Smooth muscle cell (in vitro differentiated cells): ENCODE measurements at regions not wholly inside any gene's neighbourhood (a gene's known extent, or its start where the extent isn't known, plus 50 kb on each side); places are given as distances from the start of the nearest gene placed in this dataset.

Experiments
- DNase-seq: peaks from one replicate; lab custom pipeline; 2025; ENCODE audit not compliant: unreplicated experiment; lab: John Stamatoyannopoulos, UW
- H2AFZ ChIP-seq: fragments of 200-600 bp; sonication (generic); 2 replicates; pipeline ENCODE4 v1.6.0; 2016; ENCODE audit warnings: antibody characterized with exemption, low read depth, mild to moderate bottlenecking
- H3F3A ChIP-seq: fragments of 200-600 bp; sonication (generic); 2 replicates; pipeline ENCODE4 v1.6.0; 2017; ENCODE audit warnings: antibody characterized with exemption, low read depth
- H3K27ac ChIP-seq: fragments of 200-600 bp; sonication (generic); 2 replicates; pipeline ENCODE4 v1.5.1; 2016; ENCODE audit warnings: low read depth, mild to moderate bottlenecking
- H3K27me3 ChIP-seq: fragments of 200-600 bp; sonication (generic); 2 replicates; pipeline ENCODE4 v1.6.1; 2016; ENCODE audit warnings: low read depth, mild to moderate bottlenecking
- H3K36me3 ChIP-seq: fragments of 200-600 bp; sonication (generic); 2 replicates; pipeline ENCODE4 v1.5.1; 2016; ENCODE audit warnings: low read depth
- H3K4me1 ChIP-seq: fragments of 200-600 bp; sonication (generic); 2 replicates; pipeline ENCODE4 v1.5.1; 2016; ENCODE audit warnings: low read depth
- H3K4me2 ChIP-seq: fragments of 200-600 bp; sonication (generic); 2 replicates; pipeline ENCODE4 v1.6.0; 2016; ENCODE audit warnings: mild to moderate bottlenecking
- H3K4me3 ChIP-seq: fragments of 200-600 bp; sonication (generic); 2 replicates; pipeline ENCODE4 v1.5.1; 2016; ENCODE audit warnings: mild to moderate bottlenecking
- H3K79me2 ChIP-seq: fragments of 200-600 bp; sonication (generic); 2 replicates; pipeline ENCODE4 v1.6.0; 2016; ENCODE audit warnings: low read depth, mild to moderate bottlenecking
- H3K9ac ChIP-seq: fragments of 200-600 bp; sonication (generic); 2 replicates; pipeline ENCODE4 v1.6.0; 2016; ENCODE audit warnings: low read depth
- H3K9me3 ChIP-seq: fragments of 200-600 bp; sonication (generic); replicated peaks from 2 replicates; pipeline ENCODE4 v1.5.1; 2016; ENCODE audit warnings: low read depth
- H4K20me1 ChIP-seq: fragments of 200-600 bp; sonication (generic); 2 replicates; pipeline ENCODE4 v1.6.0; 2016; ENCODE audit warnings: low read depth
- WGBS: methylation state at CpG from one replicate; pipeline ENCODE4 v1.1.7; 2016; ENCODE audit warnings: low lambda C conversion rate; 5-methylcytosine and 5-hydroxymethylcytosine counted together
- TF ChIP-seq, protein P1 (sequence below): fragments of 200-600 bp; sonication (generic); IDR thresholded peaks from 2 replicates; pipeline ENCODE4 v1.5.1; 2017; ENCODE audit warnings: borderline replicate concordance, mild to moderate bottlenecking, antibody characterized with exemption; ENCODE audit not compliant: insufficient read depth, poor library complexity, severe bottlenecking

DNA sequence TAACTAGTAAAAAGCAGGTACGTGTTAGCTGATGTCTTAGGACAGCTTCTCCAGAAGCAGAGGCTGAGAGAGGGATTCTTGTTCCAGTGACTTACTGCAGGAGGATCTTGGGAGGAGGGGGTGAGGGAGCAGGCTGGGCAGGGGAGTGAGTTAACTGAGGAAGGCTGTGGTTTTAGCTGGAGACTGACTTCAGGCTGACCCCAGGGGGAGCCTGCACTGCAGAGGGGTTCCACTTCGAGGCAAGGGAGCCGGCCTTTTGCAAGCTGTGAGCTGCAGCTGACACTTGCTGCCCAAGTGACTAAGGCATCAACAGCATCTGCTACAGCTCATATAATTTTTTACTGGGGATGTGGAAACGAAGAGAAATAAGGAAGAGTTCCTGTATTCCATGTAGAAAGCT lies 50.4 kb upstream of the SOD1 start:
- Histone ChIP-seq H3K9ac (no peak overlapping the region), H3F3A (no peaks in the 10 kb centered on the region), H3K79me2 (no peaks in the 10 kb centered on the region), H3K9me3 (no peaks in the 10 kb centered on the region), H3K4me2 (no peak overlapping the region), H3K36me3 (no peaks in the 10 kb centered on the region), H4K20me1 (no peaks in the 10 kb centered on the region), H3K4me1 (peaks cover 4% of the 10 kb centered on the region), H3K27ac (no peak overlapping the region), H2AFZ (no peak overlapping the region), H3K4me3 (no peak overlapping the region), H3K27me3 (no peaks in the 10 kb centered on the region)
- TF ChIP-seq, protein P1, sequence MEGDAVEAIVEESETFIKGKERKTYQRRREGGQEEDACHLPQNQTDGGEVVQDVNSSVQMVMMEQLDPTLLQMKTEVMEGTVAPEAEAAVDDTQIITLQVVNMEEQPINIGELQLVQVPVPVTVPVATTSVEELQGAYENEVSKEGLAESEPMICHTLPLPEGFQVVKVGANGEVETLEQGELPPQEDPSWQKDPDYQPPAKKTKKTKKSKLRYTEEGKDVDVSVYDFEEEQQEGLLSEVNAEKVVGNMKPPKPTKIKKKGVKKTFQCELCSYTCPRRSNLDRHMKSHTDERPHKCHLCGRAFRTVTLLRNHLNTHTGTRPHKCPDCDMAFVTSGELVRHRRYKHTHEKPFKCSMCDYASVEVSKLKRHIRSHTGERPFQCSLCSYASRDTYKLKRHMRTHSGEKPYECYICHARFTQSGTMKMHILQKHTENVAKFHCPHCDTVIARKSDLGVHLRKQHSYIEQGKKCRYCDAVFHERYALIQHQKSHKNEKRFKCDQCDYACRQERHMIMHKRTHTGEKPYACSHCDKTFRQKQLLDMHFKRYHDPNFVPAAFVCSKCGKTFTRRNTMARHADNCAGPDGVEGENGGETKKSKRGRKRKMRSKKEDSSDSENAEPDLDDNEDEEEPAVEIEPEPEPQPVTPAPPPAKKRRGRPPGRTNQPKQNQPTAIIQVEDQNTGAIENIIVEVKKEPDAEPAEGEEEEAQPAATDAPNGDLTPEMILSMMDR = no peak
- 67% methylated on average over 4 of the region's 4 CpGs for WGBS
- DNase-seq = no peak

DNA sequence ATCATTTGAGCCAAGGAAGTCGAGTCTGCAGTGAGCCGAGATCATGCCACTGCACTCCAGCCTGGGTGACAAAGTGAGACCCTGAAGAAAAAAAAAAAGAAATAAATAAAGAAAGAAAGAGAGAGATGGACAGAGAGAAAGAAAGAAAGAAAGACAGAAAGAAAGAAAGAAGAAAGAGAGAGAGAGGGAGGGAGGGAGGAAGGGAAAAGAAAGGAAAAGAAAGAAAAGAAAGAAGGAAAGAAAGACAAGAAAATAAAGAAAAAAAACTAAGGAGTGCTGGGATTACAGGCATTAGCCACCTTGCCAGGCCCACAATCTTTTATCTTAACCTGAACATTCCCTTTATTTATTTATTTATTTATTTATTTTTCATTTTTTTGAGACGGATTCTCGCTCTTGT lies 51.7 kb upstream of the SOD1 start:
- TF ChIP-seq, protein P1 = no peak
- no peak overlapping the region for H3K4me2 ChIP-seq
- no peaks in the 10 kb centered on the region for H4K20me1 ChIP-seq
- H3K9ac ChIP-seq = no peak overlapping the region
- H3K4me1 ChIP-seq = no peaks in the 10 kb centered on the region
- no peak for DNase-seq
- H3K27ac ChIP-seq = no peak overlapping the region
- H3K4me3 ChIP-seq = no peak overlapping the region
- H3F3A ChIP-seq = no peaks in the 10 kb centered on the region
- no peaks in the 10 kb centered on the region for H3K36me3 ChIP-seq
- no peaks in the 10 kb centered on the region for H3K79me2 ChIP-seq
- H3K9me3 ChIP-seq = no peaks in the 10 kb centered on the region
- no peaks in the 10 kb centered on the region for H3K27me3 ChIP-seq
- H2AFZ ChIP-seq = no peak overlapping the region
- 95% methylated on average over 4 of the region's 4 CpGs for WGBS

DNA sequence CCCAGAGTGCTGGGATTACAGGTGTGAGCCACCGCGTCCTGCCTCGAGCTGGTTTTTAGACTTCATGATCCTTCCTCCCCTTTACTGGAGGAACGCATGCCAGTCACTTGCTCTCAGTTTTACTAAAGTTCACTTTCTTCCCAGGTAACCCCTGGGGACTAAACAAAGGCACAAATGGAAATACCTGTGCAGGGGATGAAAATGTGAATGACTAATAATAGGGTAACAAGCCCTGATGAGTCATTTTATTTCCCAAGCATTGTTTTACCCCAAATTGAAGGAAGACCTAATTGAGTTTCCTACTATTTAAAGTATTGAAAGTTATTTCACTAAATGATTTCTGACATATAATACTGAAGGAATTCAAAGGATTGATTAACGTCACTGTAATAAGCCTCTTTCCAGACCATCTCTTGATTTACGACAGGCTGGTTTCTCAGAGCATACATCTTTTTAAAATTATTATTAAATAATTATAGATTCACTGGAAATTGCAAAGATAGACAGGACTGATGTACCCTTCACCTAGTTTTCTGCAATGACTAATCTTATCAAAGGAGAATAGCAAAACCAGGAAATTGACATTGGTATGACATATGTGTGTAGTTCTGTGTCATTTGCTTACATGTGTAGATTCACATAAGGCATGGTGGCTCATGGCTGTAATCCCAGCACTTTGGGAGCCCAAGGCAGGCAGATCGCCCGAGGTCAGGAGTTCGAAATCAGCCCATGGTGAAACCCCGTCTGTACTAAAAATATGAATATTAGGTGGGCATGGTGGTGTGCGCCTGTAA lies 53.2 kb upstream of the SOD1 start:
- Histone ChIP-seq H2AFZ (no peak overlapping the region), H3K9ac (no peak overlapping the region), H4K20me1 (no peaks in the 10 kb centered on the region), H3K79me2 (no peaks in the 10 kb centered on the region), H3K4me1 (no peaks in the 10 kb centered on the region), H3K9me3 (no peaks in the 10 kb centered on the region), H3K4me2 (no peak overlapping the region), H3K27ac (no peak overlapping the region), H3K27me3 (no peaks in the 10 kb centered on the region), H3K36me3 (no peaks in the 10 kb centered on the region), H3K4me3 (no peak overlapping the region), H3F3A (no peaks in the 10 kb centered on the region)
- no peak for DNase-seq
- TF ChIP-seq, protein P1 = no peak
- 90% methylated on average over 11 of the region's 11 CpGs for WGBS

DNA sequence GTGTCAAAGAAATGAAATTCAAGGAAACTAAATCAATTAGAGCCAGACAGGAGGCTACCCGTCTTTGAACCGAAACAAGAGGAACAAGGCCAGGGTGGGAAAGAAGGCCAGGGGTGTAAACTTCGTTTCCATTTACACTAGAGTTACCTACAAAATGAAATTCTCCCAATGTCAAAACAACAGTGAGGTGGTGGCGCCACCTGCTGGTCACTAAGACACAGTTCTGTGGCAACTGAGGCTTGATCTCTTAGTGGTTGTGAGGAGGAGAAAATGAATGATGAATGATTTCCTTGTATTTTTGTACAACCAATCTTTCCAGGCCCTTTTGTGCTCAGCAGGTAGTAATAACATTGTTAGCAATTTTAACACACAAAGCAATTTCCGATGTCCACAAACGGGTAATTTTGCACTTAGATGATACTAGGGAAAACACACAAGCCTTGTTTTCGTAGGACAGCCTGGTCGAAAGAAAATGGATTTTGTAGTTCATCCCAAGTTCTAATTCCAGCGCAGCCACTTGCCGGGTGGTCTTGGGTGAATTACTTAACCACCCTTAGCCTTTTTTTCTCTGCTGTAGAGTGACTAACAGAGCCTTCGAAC lies 54.8 kb upstream of the SOD1 start:
- Histone ChIP-seq H3K4me1 (no peaks in the 10 kb centered on the region), H3K9me3 (no peaks in the 10 kb centered on the region), H3K4me2 (no peak overlapping the region), H3K9ac (no peak overlapping the region), H3K4me3 (no peak overlapping the region), H2AFZ (no peak overlapping the region), H3K27me3 (no peaks in the 10 kb centered on the region), H3K36me3 (no peaks in the 10 kb centered on the region), H4K20me1 (no peaks in the 10 kb centered on the region), H3K79me2 (no peaks in the 10 kb centered on the region), H3F3A (no peaks in the 10 kb centered on the region), H3K27ac (no peak overlapping the region)
- TF ChIP-seq, protein P1 = peak; percentile 92
- peak; percentile 2 for DNase-seq
- WGBS = 42% methylated on average over 11 of the region's 11 CpGs
